ENCODE measurements at regions not wholly inside any gene's neighbourhood (a gene's known extent, or its start where the extent isn't known, plus 50 kb on each side); places are given as distances from the start of the nearest gene placed in this dataset.

GRCh38 chr2:18454692-18455235 is 105.7 kb downstream of the RDH14 start:
- H3K4me3 ChIP-seq (ENCODE audit: low read depth, low read length), result no peak overlapping the region

GRCh38 chr2:18446715-18447114 is 113.7 kb downstream of the RDH14 start:
- no peak for DNase-seq (ENCODE audit: low read depth)
- no peak for TF ChIP-seq CTCF (IDR thresholded peaks at IDR 0.05; ENCODE audit: insufficient read depth, low read depth, low read length)
- no peak overlapping the region for H3K4me3 ChIP-seq (ENCODE audit: low read depth, low read length)

More at GRCh38 chr2:18454692-18455235, 105.7 kb downstream of the RDH14 start:
- no peak for DNase-seq (ENCODE audit: low read depth)
- no peak for TF ChIP-seq CTCF (IDR thresholded peaks at IDR 0.05; ENCODE audit: insufficient read depth, low read depth, low read length)

GRCh38 chr2:18445433-18446320 is 114.8 kb downstream of the RDH14 start:
- no peak for TF ChIP-seq CTCF (IDR thresholded peaks at IDR 0.05; ENCODE audit: insufficient read depth, low read depth, low read length)
- DNase-seq (ENCODE audit: low read depth), result no peak
- H3K4me3 ChIP-seq (ENCODE audit: low read depth, low read length), result no peak overlapping the region

GRCh38 chr2:18444806-18445205 is 115.6 kb downstream of the RDH14 start:
- H3K4me3 ChIP-seq (ENCODE audit: low read depth, low read length), result no peak overlapping the region
- no peak for TF ChIP-seq CTCF (IDR thresholded peaks at IDR 0.05; ENCODE audit: insufficient read depth, low read depth, low read length)

GRCh38 chr2:18441583-18441982 is 118.9 kb downstream of the RDH14 start:
- H3K4me3 ChIP-seq (ENCODE audit: low read depth, low read length), result no peak overlapping the region
- TF ChIP-seq CTCF (IDR thresholded peaks at IDR 0.05; ENCODE audit: insufficient read depth, low read depth, low read length), result no peak
- DNase-seq (ENCODE audit: low read depth), result no peak

More at GRCh38 chr2:18444806-18445205, 115.6 kb downstream of the RDH14 start:
- DNase-seq (ENCODE audit: low read depth), result no peak

- no peak overlapping the region for H3K4me3 ChIP-seq (ENCODE audit: low read depth, low read length)
- DNase-seq (ENCODE audit: low read depth), result no peak
- no peak for TF ChIP-seq CTCF (IDR thresholded peaks at IDR 0.05; ENCODE audit: insufficient read depth, low read depth, low read length)
Observed at GRCh38 chr2:18440777-18441176, 119.7 kb downstream of the RDH14 start.

Measured in fibroblast of villous mesenchyme (primary cell).